NCI-H510A (cell line): ENCODE measurements at regions not wholly inside any gene's neighbourhood (a gene's known extent, or its start where the extent isn't known, plus 50 kb on each side); places are given as distances from the start of the nearest gene placed in this dataset.
"Not testable (repeated sequence)": the region's sequence is repeated elsewhere in the genome, so short reads cannot be mapped to it uniquely, and the experiment has no call there.

Source experiments
- DNase-seq: peaks from one replicate; lab custom pipeline; 2025; lab: John Stamatoyannopoulos, UW

DNA sequence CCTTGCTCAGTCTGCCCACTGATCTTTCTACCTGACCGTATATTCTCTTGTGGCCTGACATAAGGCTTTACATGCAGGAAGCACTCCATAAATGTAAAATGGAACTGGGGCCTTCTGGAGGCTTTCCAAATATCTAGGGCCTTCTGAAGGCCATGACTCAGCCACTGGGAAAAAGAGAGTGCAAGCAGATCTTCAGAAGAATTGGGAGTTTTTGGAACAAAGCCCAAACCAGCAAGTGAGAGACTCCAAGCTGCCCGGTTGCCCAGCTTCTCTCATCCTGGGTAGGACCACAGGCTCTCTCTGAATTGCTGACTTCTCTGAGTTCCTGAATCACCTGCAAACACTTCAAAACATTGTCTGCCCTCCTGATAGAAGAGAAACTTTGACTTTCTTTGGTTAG is 107.9 kb upstream of the BMAL1 start:
- DNase-seq = no peak

DNA sequence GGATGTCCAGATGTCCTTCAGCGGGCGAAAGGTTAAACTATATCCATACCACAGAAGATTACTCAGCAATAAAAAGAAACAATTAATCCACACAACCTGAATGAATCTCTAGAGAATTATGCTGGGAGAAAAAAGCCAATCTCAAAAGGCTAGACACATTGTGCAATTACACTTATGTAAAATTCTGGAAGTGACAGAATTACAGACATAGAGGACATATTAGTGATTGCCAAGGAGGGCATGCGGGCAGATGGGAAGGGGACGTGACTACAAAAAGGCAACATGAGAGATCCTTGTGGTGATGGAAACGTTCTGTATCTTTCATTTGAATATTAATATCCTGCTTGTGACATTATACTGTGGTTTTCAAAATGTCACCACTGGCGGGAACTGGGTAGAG is 103.5 kb upstream of the BMAL1 start:
- no peak for DNase-seq

DNA sequence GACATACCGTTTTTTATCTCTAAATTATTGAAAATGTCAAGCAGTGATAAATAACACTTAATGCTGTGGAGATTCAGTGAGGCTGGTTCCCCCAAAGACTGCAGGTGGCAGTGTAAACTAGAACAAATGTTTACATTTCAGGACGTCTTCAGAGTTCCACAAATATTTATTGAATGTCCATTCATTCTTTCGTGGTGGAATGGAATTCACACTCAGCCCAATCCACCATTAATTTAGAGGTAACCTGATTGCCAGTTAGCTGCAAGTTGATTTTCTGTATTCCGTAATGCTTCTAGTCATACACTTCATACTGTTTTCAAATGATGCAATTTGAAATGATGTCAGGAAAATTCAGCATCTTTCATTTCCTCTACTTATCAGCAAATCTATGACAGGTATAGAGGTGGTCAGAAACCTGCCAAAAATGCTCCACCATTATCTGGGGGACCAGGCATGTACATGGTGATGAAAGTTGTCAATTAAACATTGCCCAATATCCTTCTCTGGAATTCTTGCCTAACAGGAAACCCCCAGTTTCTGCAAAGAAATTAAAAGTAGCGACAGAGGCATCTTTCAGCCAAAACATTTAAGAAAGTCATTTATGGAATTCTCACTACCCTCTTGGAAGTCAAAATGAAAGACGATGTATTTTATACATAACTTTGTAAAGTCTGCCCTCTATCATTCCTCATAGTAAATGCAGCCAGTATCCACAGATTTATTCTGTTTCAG is 94.3 kb upstream of the BMAL1 start:
- no peak for DNase-seq

DNA sequence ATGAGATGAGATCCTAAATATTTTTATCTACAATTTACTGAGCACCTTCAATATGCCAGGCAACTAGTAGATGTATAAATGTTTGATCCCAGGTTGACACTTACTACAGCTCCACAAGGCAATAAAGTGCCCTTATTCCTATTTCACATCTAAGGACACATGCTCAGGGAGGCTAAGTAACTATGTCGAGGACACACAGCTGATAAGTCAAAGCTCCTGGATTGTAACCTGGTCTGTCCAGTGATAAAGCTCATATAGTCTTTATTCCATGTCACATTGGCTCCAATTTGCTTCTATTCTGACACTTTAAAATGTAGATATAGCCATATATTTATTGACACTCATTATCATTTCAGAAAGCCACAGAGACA is 93.8 kb upstream of the BMAL1 start:
- DNase-seq = no peak

DNA sequence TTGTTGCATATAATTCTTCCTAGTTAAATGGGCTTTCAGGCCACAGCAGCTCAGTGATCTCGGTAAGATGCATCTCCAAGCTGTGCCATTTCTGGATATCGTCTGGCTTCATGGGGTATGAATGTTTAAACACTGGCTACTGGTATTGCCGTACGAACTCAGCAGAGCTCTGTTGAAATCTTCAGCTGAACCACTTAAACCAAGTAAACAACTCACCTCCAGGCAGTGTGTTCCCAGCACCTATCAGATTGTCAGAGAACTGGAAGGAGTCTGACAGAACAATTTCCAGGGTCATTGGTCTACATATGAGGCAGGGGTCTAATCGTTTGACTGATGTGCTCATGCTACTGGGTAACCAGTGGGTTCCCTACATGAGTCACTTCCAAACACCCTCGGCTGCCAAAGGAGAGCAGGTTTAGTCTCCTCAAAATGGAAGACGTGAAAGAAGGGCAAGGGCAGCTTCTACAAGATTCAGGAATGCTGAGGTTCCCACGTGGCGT is 93.2 kb upstream of the BMAL1 start:
- no peak for DNase-seq

DNA sequence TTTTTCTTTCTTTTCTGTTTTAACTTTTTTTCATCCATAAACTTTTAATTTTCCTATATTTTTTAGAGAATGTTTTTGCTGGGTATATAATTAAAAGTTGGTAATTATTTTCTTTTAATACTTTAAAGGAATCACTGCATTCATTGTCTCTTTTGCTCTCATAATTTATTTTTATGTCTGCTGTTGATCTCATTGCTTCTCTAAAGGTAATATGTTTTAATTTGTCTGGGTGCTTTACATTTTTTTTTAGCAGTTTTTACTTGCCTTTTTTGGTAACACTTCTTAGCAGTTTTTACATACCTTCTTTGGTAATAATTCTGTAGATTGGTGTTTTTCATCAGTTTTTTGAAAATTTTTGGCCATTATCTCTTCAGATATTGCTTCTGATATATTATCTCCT is 89.4 kb upstream of the BMAL1 start:
- DNase-seq = no peak

DNA sequence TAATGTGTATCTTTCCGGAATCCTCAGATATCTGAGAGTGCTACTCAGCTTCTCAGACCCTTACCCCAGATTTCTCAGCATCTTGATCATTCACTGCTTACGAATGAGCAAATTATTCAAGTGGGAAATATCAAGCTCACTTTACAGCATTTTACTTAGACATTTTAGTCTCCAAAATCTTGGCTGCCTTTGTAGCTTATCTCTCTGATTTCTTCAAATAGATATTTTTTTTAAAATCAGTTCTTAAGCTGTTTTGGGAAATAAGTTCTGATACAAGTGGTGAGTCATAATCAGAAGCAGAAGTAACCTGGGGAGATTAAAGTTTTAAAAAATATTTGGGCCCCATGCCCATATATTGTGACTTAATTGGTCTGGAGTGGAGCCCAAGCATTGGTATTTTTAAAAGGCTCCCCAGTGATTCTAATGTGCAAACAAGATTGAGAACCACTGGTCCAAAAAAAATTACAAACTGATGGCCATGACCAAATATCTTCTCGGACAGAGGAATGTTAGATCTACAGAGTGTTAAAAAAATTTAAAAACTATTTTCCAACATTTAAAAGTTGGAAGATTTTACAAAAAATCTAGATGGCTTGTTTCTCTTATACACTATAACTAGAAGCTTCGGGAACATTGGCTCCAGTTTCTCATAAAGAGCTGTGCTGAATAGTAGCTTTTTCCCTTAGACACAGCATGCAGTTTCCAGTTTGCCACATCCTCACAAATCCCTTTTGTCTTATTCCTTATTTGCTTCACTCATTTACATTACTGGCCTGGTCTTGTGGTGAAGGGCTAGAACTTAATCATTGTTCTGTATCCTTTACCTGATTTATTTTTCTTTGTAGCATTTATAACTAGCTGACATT is 87.8 kb upstream of the BMAL1 start:
- DNase-seq = no peak

DNA sequence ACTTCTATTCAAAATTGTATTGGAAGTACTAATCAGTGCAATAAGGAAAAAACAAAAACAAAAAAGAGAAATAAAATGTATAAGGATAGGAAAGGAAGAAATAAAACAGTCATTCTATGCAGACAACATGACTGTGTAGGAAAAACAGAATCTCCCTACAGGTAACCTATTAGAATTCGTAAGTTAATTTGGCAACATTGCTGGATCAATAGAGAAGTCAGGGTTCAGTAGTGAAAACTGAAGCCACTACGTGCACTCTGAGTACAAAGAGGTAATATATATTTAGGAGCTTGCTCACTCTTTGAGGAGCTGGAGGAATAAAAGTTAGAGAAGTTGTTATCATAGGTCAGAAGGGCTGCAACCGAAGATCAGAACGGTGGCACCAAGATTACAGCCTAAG is 84.0 kb upstream of the BMAL1 start:
- no peak for DNase-seq

DNA sequence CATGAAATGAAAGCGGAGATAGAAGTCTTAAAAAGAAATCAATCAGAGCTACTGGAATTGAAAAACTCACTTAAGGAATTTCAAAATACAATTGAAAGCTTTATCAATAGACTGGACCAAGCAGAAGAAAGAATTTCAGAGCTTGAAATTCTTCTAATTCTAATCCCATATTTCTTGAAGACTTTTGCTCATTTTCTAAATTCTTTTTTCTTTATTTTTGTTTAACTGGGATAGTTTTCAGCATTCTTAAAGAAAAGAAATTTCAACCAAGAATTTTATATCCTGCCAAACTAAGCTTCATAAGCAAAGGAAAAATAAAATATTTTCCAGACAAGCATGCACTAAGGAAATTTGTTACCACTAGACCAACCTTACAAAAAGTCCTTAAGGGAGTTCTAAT is 80.2 kb upstream of the BMAL1 start:
- DNase-seq = not testable (repeated sequence)

DNA sequence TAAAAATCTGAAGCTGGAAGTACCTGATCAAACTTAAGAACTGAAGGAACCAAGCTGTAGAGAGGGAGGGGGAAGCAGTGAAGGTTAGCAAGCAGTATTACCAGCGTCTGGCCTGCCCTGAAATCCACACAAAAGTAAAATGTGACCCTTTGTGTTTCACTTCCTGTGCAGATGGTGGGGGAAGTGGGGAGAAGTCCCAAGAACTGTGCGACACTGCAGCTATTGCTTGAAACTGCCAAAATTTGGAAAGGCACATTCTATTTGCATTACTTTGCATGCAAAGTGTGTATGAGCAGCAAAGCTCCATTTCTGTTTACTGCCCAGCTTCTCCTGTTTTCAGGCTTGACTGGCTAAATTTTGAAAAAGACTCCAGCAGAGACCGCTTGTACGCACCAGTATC is 72.1 kb upstream of the BMAL1 start:
- DNase-seq = no peak

DNA sequence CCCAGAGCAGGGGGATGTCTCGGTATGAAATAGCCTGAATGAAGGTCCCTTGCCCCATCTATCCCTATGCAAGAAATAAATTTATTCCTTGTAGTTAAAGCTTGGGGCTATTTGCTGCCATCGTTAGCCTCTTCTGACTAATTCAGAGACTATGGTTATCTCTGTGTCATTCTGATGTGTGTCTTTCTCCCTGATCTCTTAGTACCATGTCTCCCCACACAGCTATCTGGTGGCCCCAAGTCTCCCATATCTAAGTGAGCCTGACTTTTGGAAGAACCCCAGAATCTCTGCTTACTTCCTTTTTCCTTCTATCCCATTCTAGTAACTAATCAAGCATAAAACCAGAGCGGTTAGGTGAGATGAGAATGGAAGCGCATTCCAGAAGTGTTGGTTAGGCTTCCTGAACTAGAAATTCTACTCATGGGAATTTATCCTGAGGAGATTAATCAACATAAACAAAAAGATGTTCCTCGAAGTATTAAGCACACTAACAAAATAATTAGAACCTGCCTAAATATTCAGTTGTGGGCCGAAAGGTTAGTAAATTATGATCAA is 71.4 kb upstream of the BMAL1 start:
- DNase-seq = no peak

DNA sequence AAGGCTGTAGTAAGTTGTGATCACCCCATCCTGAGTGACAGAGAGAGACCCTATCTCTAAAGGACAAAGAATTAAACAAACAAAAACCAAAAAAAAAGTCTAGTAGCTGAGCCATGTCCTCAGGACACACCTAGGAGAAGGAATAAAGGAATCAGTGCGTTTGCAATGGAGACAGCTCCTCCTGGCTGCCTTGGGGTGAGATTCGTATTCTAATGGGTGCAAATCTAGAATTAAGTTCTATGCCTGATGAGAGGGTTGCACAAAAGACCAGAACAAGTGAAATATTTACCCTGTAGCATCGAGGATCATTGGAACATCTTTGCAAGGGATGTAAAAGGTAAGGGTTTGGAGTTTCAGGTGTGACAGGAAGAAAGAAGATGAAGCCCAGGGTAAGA is 70.3 kb upstream of the BMAL1 start:
- no peak for DNase-seq

DNA sequence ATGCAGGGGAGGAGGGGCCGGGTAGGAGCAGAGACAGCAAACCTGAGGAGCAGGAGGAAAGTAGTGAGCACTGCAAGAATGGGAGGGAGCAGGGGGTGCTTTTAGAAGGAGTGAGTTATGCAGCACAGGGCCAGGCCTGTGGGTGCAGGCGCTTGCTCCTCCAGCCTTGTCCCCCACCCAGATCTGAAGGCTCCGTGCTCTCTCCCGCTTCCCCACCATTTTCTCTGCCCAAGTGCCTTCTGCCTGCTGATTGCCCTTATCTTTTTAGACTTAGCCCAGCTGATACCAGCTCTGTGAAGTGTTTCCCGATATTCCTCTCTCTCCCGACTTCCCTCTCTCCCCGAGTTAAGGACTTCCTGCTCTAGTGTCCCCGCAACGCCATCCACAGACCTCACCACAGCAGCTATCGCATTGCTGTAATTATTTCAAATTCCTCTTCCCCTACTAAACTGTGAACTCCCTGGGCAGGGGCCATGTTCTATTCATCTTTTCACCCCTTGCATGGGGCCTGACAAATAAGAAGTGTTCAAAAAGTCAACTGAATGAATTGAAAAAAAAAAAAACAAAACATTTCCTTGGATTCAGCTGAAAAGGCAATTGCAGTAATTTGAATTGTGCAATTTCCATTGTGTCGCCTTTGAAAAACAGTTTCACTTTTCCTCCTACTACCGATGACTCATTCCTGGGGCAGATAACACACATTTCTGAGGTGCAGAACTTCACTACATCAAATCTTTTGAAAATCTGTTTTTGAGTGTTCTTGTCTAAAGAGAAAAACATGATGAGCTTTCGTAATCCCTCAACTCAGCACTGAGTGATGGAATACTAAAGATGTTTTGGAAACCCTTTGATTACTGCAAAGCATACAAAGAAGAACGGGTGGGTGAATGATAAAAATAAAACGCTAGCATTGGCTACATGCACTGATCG is 69.7 kb upstream of the BMAL1 start:
- no peak for DNase-seq

DNA sequence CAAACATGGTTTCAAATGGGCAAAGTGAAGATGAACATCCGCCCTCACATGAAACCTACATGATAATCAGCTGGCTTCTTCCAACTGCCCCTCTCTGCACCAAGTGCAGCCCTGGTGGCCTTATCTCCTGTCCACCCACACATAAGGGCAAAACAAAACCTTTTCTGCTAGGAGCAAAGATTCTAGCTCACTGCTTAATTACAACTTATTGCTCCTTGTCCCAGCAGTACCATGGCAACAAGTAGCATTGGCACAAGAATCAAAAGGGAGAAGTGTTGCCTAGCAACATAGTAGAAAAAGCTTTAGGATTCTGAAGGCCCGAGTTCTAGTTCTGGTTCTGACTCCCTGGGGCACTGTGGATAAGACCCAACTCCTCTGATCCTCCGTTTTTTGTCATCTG is 68.7 kb upstream of the BMAL1 start:
- no peak for DNase-seq

DNA sequence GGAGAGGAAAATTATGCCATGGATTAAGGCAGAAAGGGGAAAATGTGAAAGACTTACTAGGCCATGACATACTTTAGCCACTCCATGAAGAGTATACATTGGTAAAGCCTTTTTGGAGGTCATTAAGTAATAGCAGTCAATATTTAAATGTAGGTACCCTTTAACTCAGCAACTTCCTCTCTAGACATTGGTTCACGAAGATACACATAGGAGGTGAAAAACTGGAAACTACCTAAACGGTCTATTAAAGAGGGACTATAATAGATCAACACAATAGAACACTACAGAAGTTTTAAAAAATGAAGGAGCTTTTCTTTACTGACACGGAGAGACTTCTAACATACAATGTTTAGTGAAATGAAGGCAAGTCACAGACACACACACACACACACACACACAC is 68.2 kb upstream of the BMAL1 start:
- no peak for DNase-seq

DNA sequence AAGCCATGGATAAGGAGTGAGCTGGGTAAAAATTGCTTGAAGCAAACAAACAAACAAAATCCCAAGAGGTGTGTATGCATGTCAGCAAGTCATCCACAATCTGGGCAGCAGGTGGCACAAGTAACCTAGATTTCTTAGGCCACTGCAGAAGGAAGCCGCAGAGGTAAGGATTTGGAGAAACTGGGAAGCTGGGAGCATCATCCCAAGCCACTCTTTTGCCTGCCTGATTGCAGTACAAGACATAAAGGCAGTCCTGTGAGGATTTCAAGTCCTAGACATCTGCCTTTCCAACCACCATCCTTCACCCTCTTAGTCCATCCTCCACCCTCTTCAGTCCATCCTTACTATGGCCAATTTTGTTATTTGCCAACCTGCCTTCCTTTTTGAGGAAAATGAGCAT is 67.2 kb upstream of the BMAL1 start:
- peak; percentile 29 for DNase-seq

DNA sequence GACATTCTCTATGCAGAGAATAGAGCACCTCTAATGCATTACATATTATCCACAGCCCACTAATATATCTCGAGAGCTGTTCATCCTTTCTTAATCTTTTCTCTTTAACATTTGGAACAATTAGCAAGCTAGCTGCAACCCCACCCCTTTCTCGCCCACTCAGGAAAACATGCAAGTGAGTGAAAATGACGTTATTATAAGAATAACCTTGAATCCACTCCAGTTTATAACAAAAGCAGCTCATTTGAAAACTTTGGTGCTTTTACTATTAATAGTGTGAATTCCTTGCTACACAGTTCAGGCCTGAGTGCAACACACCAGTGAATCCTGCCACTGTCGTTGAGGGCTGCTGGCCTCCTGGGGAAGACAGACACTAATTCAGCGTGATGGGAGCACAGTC is 63.3 kb upstream of the BMAL1 start:
- no peak for DNase-seq

DNA sequence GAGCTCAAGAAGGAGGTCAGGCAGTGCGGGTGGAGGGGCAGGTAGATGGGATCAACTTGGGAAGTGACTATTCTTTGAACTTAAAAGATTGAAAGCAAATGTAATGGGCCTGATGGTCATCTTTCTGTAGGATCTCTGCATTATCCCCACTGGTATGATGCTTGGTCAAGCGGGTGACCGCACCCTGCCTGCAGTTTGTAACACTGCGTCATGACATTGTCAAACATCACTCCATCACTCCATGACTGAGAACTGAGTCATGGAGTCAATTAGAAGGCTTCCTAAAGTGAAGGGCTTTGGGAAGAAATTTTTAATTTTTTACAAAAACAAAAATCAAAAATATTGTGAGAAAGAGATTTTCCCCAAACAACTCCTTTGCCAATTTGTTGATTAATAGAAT is 62.4 kb upstream of the BMAL1 start:
- DNase-seq = no peak

DNA sequence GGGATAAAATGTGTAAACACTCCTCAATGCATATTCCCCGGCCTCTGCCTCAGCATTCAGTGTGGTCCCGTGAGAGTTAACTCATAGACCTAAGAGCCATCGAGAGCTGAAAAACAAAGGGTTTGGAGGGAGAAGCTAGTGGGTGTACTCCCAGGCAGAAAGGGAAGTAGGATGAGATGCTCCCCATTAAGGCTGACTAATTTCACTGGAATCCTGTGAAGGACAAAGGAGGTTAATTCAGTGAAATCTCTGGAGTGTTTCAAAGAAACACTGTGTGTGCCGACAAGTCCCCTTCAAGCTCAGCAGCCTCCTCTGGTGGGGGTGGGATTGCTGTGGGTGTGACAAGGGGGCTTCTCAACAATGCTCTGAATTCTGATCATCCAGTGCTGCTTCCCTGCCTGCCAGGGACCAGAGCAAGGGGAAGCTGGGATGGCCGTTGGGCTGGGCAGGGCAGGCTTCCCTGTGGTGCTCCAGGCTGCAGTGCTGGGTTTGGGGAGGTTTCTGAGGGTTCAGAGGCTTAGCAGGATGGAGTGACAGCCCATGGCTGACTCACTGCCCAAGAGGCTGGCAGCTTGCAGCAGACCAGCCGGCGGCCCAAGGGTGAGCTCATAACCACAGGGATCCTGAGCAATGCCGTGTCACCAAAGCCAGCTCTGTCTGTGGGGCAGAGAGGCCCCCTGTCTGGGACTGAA is 61.4 kb upstream of the BMAL1 start:
- DNase-seq = no peak

DNA sequence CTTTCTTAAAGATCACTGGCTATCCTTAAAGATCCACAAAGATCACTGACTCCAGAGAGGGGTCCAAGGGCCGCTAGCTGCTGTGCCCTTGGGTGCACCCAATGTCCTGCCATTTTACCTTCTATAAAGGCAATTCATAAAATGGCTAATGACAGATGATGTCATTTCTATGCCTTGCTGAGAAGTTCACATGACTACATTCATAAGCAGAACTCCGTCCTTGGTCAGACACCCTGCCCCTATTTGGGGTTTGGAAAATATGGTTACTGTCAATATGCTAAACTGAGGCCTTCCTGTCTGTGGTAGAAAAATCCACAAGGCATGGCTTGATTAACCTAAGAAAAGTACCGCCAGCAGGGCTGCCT is 60.9 kb upstream of the BMAL1 start:
- no peak for DNase-seq

DNA sequence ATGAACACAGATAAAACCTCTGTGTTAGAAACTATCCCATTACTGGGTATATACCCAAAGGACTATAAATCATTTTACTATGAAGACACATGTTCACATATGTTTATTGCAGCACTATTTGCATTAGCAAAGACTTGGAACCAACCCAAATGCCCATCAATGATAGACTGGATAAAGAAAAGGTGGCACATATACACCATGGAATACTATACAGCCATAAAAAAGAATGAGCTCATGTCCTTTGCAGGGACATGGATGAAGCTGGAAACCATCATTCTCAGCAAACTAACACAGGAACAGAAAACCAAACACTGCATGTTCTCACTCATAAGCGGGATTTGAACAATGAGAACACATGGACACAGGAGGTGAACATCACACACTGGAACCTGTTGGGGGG is 58.9 kb upstream of the BMAL1 start:
- DNase-seq = not testable (repeated sequence)

DNA sequence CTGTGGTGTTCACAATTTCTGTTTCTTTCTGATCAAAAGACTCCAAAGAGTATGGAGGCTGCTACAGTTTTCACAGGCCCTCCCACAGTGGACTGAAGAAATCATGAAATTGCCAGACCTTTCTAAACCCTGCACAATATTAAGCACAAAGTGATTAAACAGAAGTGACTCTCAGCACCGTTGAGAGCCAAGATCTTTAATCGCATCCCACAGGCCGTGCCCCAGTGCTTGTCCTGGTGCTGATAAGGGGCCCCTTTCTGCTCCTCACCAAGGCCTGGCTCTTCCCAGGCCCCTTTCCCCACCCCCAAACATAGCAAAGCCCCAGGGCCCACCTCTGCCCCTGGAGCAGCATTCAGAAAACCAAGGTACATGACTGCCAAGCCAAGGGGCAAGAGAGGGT is 57.4 kb upstream of the BMAL1 start:
- no peak for DNase-seq
